Left lobe of liver (tissue), 2 donors: ENCODE measurements at regions not wholly inside any gene's neighbourhood (a gene's known extent, or its start where the extent isn't known, plus 50 kb on each side); places are given as distances from the start of the nearest gene placed in this dataset.

Source experiments
- ATAC-seq: fragments of 200-7000 bp; cut with Tn5 transposase; one replicate; pipeline ENCODE4 v1.9.1; 2020; ENCODE audit warnings: mild to moderate bottlenecking, moderate library complexity
- DNase-seq: peaks from one replicate; pipeline ENCODE4 v3.0.0-alpha.2; 2020; ENCODE audit warnings: low spot score
- donor health status: DM: no; HTN: no; CAD: no; lungs with moderate emphysema.
- donor health status: DM: no; HTN: yes; CAD: no.

GRCh38 chr7:19235680-19236079 is 90.5 kb upstream of the FERD3L start:
- no peak for DNase-seq
- no peak for ATAC-seq

- ATAC-seq = no peak
- no peak for DNase-seq
Observed at GRCh38 chr7:19224951-19225350, 79.7 kb upstream of the FERD3L start.

- no peak for DNase-seq
Observed at GRCh38 chr7:19215412-19215811, 70.2 kb upstream of the FERD3L start.

GRCh38 chr7:19213746-19214145 is 68.5 kb upstream of the FERD3L start:
- ATAC-seq (no peak), DNase-seq (no peak)

More at GRCh38 chr7:19215412-19215811, 70.2 kb upstream of the FERD3L start:
- ATAC-seq = no peak

GRCh38 chr7:19210893-19211413 is 65.7 kb upstream of the FERD3L start:
- no peak for ATAC-seq
- DNase-seq = no peak

GRCh38 chr7:19209166-19209696 is 64.0 kb upstream of the FERD3L start:
- ATAC-seq (no peak), DNase-seq (no peak)

- ATAC-seq (no peak), DNase-seq (no peak)
Observed at GRCh38 chr7:19206721-19207120, 61.5 kb upstream of the FERD3L start.

- no peak for ATAC-seq
- no peak for DNase-seq
Observed at GRCh38 chr7:19203686-19204085, 58.5 kb upstream of the FERD3L start.

GRCh38 chr7:19202599-19202998 is 57.4 kb upstream of the FERD3L start:
- no peak for ATAC-seq
- DNase-seq = no peak
